Activated CD4-positive, alpha-beta T cell treated with anti-CD3 and anti-CD28 coated beads, Interleukin-10, Interleukin-2, amounts not matched to agents 100 ng/mL and 50 ng/mL, durations not matched to agents 16 hours and 8 hours (primary cell): ENCODE measurements at regions not wholly inside any gene's neighbourhood (a gene's known extent, or its start where the extent isn't known, plus 50 kb on each side); places are given as distances from the start of the nearest gene placed in this dataset.

Experiments
- DNase-seq: peaks from one replicate; pipeline ENCODE4 v3.0.0-alpha.2; 2020

DNA sequence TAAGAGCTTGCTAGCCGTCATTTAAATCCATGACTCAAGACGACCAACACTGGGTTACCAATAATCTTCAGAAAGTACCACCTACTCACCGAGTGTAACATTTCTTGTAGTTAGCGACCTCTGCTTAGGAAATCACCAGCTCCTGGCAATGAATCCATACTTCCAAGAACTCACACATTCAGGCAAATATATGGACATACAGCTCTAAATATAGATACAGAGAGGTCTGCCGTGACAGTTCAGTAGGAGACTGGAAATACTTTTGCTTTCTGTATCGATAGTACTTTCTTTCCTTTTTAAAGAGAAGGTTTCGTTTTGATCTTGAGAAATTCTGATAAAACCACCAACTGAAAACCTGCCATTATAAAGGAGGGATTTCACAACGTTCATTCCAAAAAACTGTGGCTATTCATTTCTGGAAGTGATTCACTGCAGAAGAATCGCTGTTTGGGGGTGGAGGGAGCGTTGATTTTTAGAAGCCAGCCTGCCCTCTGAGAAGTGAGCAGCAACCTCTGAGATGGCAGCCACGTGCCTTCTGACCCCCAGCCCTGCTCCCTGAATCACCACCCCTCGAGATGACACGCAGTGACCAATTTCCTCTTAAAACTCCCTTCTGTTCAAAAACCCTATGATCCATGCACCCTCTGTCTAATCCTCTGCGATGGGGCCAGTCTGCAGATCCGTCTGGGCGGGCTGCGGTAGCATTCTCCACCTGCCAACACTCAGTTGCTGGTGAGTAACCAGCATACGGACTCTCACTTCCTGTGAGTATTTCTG is 179.0 kb upstream of the KLF14 start:
- DNase-seq, result peak; percentile 94

DNA sequence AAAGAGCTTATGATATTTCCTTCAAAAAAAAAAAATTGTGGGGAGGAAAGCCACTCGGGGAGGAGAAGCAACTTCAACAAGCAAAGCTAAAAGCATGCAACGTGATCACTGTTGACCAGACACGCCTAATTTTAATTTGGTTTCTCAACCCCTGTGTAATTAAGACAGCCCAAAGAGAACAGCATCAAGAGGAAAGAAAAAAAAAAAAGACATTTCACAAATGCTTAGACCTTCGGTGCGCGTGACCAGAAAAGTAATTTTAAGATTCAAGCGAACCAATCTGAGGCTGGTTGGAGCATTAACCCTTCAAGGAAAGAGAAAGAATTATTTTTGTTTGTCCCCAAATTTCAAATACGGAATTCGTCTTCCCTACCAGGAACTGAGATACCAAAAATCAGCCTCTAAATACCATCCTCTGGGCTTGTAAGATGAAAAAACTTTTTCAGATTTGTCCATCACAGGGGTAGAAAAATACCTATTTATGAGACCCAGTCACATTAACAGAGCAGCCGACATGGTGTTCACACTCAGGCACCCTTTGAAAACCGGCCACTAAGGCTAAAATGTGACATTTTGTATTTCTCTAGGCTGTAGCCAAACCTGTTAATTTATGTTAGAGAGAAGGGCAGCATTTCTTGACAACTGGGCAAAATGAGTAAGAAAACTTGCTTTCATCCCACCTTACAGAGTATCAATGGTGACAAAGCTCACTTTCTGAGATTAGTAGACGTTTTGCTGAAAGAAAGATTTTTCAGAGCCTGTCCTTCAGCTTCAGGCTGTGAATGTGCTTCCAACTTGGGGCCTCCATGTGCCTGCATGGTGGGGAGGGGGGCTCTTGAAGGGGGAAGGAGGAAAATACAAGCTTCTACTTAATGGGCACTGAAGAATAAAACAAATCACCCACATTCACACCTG is 179.9 kb upstream of the KLF14 start:
- no peak for DNase-seq

DNA sequence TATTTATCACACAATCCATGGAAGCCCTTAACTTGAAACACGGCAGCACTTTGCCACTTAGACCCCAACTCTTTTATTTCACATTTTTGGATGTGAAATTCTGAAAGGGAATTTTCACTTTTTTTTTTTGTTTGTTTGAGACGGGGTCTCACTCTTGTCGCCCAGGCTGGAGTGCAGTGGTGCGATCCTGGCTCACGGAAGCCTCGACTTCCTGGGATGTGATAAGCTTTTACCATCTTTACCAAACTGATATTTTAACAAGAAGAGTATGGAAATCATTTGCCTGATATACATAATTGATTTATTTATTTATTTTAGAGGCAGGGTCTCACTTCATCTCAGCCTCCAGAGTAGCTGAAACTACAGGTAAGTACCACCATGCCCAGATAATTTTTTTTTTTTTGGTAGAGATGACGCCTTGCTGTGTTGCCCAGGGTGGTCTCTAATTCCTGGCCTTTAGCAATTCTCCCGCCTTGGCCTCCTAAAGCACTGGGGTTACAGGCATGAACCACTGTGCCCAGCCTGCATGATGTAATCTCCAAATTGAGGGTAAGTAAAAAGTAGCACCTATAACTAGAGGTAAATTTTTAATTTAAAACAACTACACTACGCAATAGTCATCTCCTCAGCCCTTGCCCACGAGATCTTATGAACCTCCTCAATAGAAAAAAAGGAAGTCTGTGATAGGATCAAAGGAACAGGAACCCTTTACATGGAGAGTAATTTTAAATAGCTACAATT is 180.7 kb upstream of the KLF14 start:
- no peak for DNase-seq

DNA sequence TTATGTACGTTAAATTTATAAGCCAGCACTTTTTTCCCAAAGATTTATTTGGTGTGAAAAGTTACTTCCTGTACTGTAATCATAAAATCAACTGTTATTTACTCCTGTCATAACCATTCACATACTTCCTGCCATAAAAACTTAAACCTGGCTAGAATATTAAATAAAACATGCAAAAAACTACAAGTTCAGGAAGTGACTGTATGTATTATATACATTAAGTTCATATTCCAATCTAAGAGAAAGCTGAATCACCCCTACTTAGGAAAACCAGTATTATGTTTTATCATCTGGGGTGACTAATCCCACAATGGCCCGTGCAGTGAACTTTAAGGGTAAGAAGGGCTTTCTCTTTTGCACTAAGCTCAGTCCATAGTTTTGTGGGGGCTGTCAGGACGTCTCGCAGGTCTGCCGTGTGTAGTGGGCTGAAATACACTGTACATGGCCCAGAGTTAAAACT is 183.7 kb upstream of the KLF14 start:
- no peak for DNase-seq

DNA sequence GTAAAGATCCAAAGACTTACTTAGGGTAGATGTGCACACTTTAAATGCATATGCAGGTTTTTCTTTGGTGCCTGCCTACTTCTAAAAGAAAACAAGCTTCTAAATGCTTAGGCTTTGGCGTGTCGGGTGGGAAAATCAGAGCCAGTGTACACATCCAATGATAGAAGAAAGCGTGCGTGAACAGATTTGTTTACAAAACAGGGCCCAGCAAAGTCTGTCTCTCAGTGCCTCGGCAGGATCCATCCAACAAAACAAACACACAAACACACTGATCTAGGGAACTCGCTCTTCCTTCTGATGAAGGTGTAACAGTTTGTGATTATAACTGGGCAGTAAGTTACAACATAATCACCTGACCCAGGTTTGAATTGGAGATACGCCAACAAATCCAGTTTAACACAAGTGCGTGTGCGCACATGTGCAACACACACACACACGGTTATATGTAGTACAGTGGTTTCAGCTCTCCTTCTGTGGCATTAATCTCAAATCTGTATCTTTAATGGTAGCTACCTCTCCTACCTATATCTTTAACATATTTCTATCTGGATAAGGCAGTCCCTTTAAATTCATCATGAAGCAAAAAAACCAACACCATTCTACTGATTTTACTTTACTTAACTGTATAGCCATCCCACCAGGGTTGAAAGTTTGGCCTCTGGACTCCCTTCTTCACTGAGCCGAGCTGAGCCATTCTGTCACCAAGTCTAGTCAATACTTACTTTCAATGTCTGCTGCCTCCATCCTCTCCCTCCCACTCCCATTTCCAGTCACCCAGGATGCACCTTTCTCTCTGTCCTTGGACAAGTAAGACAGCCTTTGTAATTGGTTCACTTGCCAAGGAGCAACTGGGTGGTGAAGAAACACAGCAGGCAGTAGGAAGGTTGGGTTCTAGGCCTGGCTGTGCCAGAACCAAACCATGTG is 184.4 kb upstream of the KLF14 start:
- DNase-seq, result peak; percentile 78

DNA sequence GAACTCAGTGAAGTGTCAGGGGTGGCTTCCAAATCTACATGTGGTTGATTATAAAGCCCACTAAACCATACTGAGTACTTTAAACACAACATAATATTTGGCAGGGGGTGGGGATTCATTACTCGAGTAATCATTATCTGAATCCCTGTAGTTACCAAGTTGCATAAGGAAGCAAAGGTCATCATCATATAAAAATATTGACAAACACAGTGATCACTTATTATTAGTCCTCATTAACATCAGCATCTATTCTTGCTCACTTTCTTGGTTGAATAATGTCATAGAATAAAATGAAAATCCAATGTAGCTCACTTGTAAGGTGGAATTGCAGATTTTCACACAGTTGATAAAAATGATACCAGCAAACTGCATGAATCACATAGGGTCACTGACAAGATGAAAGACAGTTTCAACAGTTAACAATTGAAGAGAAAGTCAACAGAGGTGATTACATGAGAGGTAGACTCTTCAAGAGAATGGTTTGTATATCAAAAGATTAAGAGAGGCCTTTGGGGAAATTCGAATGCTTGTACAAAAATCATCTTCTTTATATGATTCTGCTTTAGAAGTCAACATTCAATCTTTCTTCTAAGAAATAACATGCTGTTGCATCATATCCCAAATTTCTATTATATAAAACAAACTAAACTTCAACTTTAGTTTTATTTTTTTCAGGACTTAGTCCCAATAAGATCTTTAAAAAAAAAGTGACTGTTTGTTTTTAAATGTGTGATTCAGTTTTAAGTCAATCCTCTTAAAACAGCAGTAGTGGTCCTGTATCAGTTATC is 185.5 kb upstream of the KLF14 start:
- no peak for DNase-seq

DNA sequence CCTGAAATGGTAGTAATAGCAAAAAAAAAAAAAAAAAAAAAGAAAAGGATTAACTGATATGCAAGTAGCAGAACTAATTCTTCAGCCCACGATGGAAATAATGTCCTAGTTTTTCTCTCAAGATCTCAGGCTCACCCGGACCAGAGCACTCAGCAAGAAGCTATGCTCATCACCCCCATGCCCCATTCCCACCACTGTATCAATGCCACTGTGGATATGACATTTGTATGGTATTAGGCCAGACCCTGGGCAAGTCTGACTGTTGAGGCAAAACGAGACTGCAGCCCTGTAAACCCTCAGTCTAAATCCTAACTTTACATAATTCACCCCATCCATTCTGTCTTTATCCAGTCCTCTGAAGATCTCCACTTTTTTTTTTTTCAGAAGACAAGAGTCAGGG is 186.1 kb upstream of the KLF14 start:
- no peak for DNase-seq

DNA sequence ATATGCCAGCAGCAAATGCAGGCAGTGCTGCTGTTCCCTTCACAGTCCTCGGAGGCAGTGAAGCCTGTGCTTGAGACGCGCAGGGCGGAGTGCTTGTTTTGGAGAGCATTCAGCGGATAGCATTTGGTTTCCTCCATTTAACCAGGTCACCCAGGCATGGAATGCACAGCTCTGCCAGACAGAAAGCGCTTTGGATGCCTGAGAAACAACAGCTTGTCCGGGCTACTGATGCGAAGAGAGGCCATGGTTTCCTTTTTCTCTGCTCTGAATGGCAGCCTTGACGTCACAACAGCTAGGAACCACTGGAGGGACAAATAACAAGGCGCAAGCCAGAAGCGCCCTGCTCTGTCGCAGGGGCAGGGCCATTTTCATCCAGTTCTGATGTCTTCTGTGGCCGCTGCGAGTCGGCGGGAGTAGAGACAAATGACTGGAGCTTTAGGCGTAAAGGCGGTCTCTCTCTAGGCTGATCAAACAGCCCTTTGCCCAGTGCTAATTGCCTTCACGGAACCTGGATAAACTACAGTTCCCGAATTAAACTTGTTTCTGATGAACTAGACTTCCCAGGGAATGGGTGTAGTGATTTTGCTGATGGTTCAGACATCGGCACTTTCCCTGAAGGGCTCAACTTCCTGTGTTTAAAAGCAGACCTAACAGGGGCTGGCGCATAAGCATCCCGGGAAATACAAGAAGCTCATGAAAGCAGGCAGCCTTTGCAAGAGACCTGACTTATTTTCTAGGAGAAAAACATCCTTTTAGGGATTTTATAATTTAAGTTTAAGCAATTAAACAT is 187.6 kb upstream of the KLF14 start:
- DNase-seq, result no peak

DNA sequence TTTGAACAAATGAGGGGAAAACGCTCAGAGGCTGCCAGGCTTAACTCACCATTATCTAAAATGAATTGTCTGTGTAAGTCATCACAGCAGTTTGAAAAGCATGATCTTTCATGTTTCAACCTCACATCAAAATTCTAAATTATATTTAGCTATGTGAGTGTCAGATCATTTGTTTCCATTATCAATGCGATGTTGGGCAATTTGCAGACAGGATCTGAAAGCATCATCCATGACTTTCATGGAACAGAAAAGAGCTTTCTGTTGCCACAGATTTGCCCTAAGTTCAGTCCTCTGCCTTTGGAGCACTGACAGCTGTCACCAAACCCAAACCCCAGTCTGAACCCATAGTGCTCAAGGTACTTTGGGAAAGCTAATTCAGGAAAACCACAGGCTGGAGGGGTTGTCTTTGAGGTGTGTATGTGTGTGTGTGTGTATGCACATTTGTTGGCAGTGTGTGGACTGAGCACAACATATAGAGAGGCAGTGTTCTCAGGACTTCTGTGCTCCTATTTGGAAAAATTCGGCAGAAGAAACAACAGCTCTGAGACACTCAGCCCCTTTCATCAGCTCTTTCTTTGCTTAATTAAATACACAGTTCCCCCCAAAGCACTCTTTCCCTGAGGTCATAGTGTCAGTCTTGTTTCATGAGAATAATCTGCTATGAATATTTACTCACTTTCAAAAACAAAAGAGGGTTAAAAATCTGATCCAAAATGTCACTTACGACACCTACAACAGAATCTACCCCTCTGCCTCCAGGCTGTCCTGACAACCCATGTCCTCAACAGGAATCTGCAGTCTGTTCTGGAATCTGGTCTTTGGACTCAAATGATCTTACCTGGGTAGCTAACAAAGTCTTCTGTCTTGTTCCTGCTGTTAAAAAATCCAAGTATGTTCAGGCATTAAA is 188.5 kb upstream of the KLF14 start:
- no peak for DNase-seq

DNA sequence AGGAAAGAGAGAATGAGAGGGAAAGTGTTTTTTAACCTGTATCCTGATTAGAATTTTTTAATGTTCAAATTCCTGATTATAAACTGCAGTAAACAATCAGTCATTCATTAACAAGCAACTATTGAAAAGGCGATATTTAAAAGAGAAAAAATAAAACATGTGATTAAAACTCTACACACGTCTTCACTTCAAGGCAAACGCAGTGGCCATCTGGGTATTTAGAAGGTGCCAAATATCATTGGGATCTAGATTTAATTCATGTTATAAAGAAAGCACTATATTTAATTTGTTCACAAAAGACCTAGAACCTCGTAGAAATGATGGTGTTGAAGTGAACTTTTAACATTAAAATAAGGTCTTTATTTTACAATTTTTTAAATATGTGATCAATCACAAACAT is 189.4 kb upstream of the KLF14 start:
- DNase-seq, result no peak

DNA sequence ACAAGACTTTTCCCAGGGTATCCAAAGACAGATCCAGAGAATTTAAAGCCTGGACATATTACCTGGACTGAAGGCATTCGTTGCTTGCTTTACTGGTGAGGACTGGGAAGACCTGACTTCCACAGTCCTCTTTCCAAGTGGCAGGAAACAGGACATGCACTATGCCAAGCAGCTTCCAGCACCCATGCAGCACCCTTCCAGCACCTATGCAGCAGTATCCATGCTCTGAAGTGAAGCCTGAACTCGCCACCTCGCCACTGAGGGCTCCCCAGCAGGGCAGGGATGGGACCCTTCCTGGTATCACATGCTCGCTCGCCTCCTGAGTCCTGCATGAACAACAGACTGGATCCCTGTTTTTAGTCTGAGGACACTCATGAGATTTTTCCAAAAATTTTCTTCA is 189.9 kb upstream of the KLF14 start:
- no peak for DNase-seq

DNA sequence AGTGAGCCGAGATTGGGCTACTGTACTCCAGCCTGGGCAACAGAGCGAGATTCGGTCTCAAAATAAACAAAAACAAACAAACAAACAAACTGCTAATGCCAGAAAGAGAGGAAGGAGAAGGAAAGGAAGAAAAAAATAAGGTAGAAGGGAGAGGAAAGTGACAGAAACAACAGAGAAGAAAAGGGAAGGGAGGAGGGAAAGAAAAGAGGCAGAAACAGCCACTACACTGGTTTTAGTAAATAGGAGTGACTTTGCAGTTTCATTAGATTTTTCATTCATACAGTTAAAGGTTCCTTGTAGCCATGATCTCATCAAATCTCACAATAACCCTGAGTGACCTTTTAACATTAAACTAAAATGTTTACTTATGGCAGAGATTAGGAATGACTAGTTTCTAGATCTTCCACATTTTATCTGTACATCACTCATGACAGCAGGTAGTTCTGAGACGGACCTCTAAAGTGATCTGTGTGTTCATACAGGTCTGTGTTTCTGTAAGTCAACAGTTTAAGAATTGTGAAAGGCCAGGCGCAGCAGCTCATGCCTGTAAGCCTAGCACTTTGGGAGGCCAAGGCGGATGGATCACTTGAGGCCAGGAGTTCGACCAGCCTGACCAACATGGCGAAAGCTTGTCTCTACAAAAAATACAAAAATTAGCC is 191.3 kb upstream of the KLF14 start:
- DNase-seq, result no peak

DNA sequence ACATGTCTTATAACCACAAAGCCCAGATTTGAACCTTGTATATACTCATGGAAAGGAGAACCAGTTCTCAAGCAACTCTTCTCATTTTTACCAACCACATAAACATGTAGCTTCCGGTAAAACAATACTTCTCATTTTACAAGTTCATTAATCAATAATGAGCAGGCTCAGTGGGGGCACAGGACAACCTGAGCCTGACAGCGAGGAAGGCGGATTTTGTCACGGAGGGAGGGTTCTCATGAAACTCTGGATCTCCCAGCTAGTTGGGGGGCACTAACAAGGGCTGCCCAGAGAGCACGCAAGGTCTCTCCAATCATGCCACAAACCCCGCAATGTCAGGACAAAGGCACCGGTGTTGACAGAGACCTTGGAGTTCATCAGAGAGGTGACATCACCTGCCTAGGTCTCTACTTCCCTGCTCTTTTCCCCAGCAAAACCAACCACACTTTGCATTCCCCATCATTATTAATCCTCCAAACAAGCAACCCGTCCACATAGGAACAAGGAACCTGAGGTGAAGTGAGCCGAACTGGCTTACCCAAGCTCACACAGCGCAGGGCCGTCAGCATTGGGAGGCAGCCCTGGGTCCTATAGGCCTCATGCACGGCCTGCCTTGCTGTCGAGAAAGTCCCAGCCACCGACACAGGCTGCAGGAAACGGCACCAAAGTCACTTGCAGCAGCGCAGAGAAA is 192.1 kb upstream of the KLF14 start:
- DNase-seq, result peak; percentile 53

DNA sequence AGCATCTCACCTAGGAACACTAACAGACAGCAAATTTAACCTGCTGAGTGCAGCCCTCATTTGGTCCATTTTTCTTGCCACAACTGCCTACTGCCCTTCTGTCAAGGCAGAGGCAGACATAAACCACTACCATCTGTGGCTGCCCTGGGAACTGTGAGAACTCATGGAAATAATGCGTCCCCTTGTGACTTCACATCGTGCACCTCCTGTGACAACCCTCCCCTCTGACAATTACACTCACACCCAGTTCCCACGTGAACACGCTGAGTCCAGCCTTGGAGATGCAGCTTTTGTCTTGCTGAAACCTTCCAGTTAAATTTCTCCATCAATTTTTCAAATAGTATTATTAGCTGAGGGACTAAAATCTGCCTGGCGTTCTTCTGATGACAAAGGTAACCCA is 193.1 kb upstream of the KLF14 start:
- no peak for DNase-seq

DNA sequence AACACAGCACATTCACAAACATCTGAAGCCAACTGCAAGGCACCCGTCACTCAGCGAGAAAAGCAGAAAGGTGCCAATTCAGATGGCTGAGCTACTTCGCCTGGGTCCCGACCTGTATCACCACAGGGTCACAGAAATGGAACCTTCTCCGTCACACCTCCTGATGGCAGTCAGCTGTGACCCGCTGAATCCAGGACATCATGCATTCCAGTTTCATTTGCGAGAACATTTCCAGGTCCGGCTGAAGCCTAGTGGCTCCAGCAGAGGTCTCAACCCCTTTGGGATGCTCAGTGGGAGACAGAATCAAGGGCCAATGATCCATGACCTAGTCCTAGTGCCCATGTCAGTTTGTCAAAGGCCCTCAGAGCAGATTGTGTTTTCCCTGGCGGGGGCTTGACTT is 193.6 kb upstream of the KLF14 start:
- no peak for DNase-seq

DNA sequence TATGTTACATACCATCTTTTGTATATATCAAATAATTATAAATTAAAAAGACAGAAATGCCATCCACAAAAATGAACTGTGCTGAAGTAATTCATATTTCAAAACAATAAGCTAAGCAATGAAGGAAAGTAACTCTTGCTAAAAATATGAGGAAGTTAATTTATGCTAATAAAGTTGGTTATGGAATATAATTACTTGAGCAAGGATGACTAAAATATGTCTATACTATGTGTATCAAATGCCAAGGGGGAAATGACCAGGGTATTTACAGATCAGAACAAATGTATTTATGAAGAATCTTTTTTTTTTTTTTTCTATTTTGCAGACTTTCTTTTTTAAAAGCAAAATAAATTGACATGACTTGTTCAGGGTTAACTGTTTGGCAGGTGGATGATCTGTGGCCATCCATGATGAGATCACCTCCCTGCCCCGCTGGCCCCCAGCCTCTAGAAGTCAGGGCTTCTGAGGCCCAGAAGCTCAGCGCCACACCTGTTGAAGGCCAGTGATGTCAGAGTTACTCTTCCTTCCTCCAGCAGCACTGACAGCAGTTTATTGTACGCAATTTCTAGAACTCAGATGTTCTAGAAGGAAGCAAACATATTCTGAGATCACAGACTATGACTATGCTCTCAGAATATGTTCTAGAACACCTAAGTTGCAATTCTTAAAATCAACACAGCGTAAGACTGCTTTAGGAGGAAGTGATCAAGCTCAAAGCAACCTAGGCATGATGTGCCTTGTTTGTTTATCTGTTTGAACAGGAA is 196.1 kb upstream of the KLF14 start:
- DNase-seq, result no peak

DNA sequence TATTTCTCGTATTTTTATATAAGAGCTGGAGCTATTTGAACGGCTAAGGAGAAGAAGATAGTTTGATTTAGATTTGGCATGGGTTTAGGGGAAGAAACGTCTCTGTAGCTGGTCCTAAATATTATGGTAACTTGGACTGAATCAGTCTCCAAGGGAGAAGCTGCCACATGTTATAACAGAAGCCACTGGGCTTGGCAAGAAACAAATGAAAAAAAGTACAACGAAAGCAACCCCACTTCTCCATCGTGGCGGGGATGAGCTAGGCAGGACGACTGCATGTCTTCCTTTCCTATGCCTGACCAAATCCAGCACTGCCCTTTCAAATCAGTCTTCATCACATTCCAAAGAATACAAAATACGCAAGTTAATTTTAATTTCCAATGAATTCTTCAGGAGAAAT is 196.7 kb upstream of the KLF14 start:
- no peak for DNase-seq
